Endothelial cell of umbilical vein (primary cell): ENCODE measurements at regions not wholly inside any gene's neighbourhood (a gene's known extent, or its start where the extent isn't known, plus 50 kb on each side); places are given as distances from the start of the nearest gene placed in this dataset.

Source experiments
- MYC ChIP-seq: IDR thresholded peaks from one replicate; pipeline ENCODE4 v1.6.1; 2011; ENCODE audit warnings: mild to moderate bottlenecking, low read depth, low read length
- POLR2A ChIP-seq: IDR thresholded peaks from 2 replicates; pipeline ENCODE4 v1.6.1; 2012; ENCODE audit warnings: low read depth, mild to moderate bottlenecking, control low read depth, low read length
- POLR2AphosphoS5 ChIP-seq: IDR thresholded peaks from 2 replicates; pipeline ENCODE4 v1.6.1; 2012; ENCODE audit warnings: low read depth, mild to moderate bottlenecking, control low read depth, low read length, moderate library complexity; ENCODE audit not compliant: insufficient read depth

- TF ChIP-seq POLR2AphosphoS5, result no peak
- no peak for TF ChIP-seq POLR2A
- TF ChIP-seq MYC, result no peak
Measured at GRCh38 chr3:105158286-105158685, 208.4 kb upstream of the ALCAM start.
